HEK293 (cell line): ENCODE measurements at regions not wholly inside any gene's neighbourhood (a gene's known extent, or its start where the extent isn't known, plus 50 kb on each side); places are given as distances from the start of the nearest gene placed in this dataset.

Experiments
- EGR2 ChIP-seq: fragments of 450-650 bp; formaldehyde crosslinking; IDR thresholded peaks from 2 replicates; pipeline ENCODE4 v1.5.1; 2016; ENCODE audit warnings: low read depth, missing biosample characterization, missing genetic modification characterization
- SP2 ChIP-seq: fragments of 450-650 bp; formaldehyde crosslinking; IDR thresholded peaks from 2 replicates; pipeline ENCODE4 v1.5.1; 2016; ENCODE audit warnings: missing biosample characterization, missing genetic modification characterization
- TCF7L2 ChIP-seq: IDR thresholded peaks from 2 replicates; pipeline ENCODE4 v1.6.1; 2011; ENCODE audit warnings: low read depth, mild to moderate bottlenecking, inconsistent platforms, low read length, moderate library complexity, borderline replicate concordance
- ZNF175 ChIP-seq: fragments of 450-650 bp; formaldehyde crosslinking; IDR thresholded peaks from 2 replicates; pipeline ENCODE4 v1.5.1; 2016; ENCODE audit warnings: missing biosample characterization, missing genetic modification characterization
- ZNF23 ChIP-seq: fragments of 450-650 bp; formaldehyde crosslinking; IDR thresholded peaks from 2 replicates; pipeline ENCODE4 v1.5.1; 2016; ENCODE audit warnings: missing biosample characterization, missing genetic modification characterization, borderline replicate concordance
- ZNF239 ChIP-seq: fragments of 450-650 bp; formaldehyde crosslinking; IDR thresholded peaks from 2 replicates; pipeline ENCODE4 v1.5.1; 2016; ENCODE audit warnings: missing biosample characterization, missing genetic modification characterization
- ZNF292 ChIP-seq: fragments of 450-650 bp; formaldehyde crosslinking; IDR thresholded peaks from 2 replicates; pipeline ENCODE4 v1.5.1; 2016; ENCODE audit warnings: low read depth, missing biosample characterization, missing genetic modification characterization, borderline replicate concordance
- ZNF350 ChIP-seq: fragments of 450-650 bp; formaldehyde crosslinking; IDR thresholded peaks from 2 replicates; pipeline ENCODE4 v1.5.0; 2017; ENCODE audit warnings: missing biosample characterization, mild to moderate bottlenecking, missing genetic modification characterization
- ZNF658 ChIP-seq: fragments of 450-650 bp; formaldehyde crosslinking; IDR thresholded peaks from 2 replicates; pipeline ENCODE4; 2016; ENCODE audit warnings: missing biosample characterization, missing genetic modification characterization
- ZSCAN23 ChIP-seq: fragments of 450-650 bp; formaldehyde crosslinking; IDR thresholded peaks from 2 replicates; pipeline ENCODE4 v1.5.1; 2016; ENCODE audit warnings: missing biosample characterization, missing genetic modification characterization
- TF ChIP-seq, protein P1 (sequence below): fragments of 450-650 bp; formaldehyde crosslinking; IDR thresholded peaks from 2 replicates; pipeline ENCODE4 v1.5.1; 2016; ENCODE audit warnings: missing biosample characterization, missing genetic modification characterization, borderline replicate concordance
- TF ChIP-seq, protein P2 (sequence below): fragments of 450-650 bp; formaldehyde crosslinking; IDR thresholded peaks from 2 replicates; pipeline ENCODE4 v1.5.1; 2016; ENCODE audit warnings: missing biosample characterization, missing genetic modification characterization
- TF ChIP-seq, protein P3 (sequence below): sonication (generic); formaldehyde crosslinking; IDR thresholded peaks from 2 replicates; pipeline ENCODE4 v1.8.1; 2022; ENCODE audit warnings: mild to moderate bottlenecking, moderate library complexity, missing genetic modification reagents

DNA sequence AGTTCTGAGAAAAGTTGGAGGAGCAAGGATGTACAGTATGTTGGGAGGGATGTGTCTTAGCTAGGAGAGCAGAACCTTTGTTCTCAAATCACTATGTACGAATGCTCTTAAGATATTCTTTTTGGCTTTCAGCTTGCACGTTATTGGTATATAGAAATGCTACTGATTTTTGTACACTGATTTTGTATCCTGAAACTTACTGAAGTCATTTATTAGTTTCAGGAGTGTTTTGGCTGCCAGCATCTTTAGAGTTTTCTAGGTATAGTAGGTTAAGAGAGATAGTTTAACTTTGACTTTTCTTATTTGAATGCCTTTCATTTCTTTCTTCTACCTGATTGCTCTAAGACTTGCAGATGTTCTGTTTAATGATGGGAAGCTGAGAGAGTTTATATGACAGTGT is 442.8 kb upstream of the FBXO33 start:
- TF ChIP-seq ZNF292 (tag by site-specific recombination) (no peak), SP2 (tag by site-specific recombination) (no peak), ZNF350 (tag by site-specific recombination) (no peak), ZNF239 (tag by site-specific recombination) (no peak), ZNF175 (no peak), ZNF23 (tag by site-specific recombination) (no peak), ZNF658 (no peak), TCF7L2 (no peak), EGR2 (tag by site-specific recombination) (no peak), ZSCAN23 (tag by site-specific recombination) (no peak)
- TF ChIP-seq, protein P1, sequence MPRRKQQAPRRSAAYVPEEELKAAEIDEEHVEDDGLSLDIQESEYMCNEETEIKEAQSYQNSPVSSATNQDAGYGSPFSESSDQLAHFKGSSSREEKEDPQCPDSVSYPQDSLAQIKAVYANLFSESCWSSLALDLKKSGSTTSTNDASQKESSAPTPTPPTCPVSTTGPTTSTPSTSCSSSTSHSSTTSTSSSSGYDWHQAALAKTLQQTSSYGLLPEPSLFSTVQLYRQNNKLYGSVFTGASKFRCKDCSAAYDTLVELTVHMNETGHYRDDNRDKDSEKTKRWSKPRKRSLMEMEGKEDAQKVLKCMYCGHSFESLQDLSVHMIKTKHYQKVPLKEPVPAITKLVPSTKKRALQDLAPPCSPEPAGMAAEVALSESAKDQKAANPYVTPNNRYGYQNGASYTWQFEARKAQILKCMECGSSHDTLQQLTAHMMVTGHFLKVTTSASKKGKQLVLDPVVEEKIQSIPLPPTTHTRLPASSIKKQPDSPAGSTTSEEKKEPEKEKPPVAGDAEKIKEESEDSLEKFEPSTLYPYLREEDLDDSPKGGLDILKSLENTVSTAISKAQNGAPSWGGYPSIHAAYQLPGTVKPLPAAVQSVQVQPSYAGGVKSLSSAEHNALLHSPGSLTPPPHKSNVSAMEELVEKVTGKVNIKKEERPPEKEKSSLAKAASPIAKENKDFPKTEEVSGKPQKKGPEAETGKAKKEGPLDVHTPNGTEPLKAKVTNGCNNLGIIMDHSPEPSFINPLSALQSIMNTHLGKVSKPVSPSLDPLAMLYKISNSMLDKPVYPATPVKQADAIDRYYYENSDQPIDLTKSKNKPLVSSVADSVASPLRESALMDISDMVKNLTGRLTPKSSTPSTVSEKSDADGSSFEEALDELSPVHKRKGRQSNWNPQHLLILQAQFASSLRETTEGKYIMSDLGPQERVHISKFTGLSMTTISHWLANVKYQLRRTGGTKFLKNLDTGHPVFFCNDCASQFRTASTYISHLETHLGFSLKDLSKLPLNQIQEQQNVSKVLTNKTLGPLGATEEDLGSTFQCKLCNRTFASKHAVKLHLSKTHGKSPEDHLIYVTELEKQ = no peak
- TF ChIP-seq, protein P2, sequence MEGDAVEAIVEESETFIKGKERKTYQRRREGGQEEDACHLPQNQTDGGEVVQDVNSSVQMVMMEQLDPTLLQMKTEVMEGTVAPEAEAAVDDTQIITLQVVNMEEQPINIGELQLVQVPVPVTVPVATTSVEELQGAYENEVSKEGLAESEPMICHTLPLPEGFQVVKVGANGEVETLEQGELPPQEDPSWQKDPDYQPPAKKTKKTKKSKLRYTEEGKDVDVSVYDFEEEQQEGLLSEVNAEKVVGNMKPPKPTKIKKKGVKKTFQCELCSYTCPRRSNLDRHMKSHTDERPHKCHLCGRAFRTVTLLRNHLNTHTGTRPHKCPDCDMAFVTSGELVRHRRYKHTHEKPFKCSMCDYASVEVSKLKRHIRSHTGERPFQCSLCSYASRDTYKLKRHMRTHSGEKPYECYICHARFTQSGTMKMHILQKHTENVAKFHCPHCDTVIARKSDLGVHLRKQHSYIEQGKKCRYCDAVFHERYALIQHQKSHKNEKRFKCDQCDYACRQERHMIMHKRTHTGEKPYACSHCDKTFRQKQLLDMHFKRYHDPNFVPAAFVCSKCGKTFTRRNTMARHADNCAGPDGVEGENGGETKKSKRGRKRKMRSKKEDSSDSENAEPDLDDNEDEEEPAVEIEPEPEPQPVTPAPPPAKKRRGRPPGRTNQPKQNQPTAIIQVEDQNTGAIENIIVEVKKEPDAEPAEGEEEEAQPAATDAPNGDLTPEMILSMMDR (tag by site-specific recombination) = no peak
- TF ChIP-seq, protein P3, sequence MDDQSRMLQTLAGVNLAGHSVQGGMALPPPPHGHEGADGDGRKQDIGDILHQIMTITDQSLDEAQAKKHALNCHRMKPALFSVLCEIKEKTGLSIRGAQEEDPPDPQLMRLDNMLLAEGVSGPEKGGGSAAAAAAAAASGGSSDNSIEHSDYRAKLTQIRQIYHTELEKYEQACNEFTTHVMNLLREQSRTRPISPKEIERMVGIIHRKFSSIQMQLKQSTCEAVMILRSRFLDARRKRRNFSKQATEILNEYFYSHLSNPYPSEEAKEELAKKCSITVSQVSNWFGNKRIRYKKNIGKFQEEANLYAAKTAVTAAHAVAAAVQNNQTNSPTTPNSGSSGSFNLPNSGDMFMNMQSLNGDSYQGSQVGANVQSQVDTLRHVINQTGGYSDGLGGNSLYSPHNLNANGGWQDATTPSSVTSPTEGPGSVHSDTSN (CRISPR knock-in tag) = no peak
